HG03469 (cell line): ENCODE measurements at regions not wholly inside any gene's neighbourhood (a gene's known extent, or its start where the extent isn't known, plus 50 kb on each side); places are given as distances from the start of the nearest gene placed in this dataset.

Source experiments
- ATAC-seq: cut with Tn5 transposase; IDR thresholded peaks from one replicate; pipeline ENCODE4 v1.9.1; 2021; ENCODE audit warnings: mild to moderate bottlenecking, moderate library complexity, moderate number of reproducible peaks; ENCODE audit not compliant: unreplicated experiment

DNA sequence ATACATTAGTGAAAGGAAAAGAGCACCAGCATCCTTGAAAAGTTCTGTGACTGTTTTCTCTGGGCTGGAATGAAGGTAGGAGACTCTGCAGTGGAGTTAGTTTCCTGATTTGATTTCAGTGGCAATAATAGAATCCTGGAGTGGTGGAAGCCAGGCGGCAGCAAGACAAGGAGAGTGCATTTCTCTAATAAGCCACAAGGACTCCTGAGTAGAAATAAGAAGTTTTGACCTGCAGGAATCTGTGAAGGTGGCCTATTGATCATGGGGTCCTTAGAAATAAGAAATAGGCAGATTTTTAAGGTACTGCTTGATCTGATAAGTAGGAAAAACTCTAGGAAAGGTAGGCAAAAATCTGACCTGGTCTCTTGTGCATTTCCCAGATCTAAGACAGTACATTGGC lies 68.4 kb upstream of the ELOVL5 start:
- ATAC-seq: no peak

DNA sequence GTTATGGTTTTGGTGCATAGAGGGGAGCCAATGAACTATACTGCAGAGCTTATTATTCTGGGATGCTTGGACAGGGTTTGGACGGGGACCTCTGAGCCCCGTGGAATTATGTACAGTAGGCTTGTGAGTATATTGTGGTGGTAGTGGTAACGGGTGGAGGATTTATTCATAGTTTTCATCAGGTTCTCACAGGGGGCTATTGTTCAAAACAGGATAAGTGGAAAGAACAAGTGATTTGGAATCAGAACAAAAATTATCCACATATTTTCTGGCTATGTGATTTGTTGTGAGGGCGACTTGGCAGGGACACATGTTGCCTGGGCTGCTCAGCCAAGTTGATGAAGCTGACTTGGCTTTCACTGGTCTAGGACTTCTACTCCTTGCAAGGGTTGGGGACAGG lies 64.6 kb upstream of the ELOVL5 start:
- no peak for ATAC-seq

DNA sequence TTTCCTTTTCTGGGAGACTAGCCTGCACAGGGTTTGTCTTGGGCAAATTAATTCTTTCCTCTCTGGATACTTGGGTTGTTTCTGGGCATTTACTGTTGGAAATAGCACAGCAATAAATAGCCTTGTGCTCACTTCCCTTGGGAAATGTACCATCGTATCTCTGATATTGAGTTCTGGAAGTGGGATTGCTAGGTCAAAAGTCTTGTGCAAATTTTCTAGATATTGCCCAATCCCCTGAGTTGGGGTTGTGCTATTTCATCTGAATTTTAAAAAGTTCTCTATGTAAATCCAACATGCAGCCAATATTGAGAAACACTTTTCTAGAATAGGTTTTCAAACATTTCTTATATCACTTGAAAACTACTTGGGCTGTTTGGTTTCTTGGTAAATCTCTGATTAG lies 64.0 kb upstream of the ELOVL5 start:
- ATAC-seq: no peak

DNA sequence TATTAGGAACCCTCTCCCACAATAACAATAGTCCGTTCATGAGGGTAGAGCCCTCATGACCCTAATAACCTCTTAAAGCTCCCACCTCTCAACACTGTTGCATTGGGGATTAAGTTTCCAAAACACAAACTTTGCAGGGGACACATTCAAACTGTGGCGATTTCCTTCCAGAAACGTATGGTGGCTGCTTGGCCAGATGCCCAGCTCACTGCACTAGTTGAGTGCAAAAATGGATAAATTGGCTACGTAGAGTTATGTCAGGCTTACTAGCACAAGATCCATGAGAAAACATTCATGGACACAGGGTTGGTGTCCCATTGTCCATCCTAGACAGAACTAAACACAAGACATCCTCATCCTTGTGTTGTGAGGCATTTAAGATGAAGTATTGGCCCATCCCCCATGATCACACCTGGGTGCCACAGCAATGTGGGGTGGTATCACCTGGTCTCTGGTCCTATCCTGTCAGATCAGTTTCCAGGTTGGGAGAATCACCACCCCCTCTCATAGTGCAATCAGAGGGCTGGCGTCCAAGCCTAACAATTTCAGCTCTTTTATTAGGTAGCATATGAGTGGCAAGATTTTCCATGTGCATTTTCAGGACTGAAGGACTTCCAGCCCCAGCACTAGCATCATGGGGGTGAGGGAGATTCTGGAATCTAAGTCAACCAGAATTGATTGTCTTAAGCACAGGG lies 63.4 kb upstream of the ELOVL5 start:
- no peak for ATAC-seq

DNA sequence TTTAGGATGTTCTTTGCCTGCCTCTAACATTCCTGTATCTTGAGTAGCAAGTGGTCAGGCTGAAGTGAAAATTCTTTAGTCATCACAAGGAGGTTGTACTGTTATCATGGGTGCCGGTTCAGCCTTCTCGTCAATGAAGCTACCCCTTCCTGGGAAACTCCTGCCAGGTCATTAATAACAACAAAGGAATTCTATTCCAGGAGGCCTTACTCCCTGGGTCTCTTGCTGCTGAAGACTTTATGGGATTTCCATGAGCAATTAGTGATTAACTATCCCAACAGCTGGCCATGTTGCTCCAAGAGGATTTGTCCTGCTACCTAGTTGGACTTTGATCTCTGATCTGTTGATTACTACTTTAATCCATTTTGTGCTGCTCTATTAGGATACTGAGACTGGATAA lies 62.7 kb upstream of the ELOVL5 start:
- ATAC-seq: no peak

DNA sequence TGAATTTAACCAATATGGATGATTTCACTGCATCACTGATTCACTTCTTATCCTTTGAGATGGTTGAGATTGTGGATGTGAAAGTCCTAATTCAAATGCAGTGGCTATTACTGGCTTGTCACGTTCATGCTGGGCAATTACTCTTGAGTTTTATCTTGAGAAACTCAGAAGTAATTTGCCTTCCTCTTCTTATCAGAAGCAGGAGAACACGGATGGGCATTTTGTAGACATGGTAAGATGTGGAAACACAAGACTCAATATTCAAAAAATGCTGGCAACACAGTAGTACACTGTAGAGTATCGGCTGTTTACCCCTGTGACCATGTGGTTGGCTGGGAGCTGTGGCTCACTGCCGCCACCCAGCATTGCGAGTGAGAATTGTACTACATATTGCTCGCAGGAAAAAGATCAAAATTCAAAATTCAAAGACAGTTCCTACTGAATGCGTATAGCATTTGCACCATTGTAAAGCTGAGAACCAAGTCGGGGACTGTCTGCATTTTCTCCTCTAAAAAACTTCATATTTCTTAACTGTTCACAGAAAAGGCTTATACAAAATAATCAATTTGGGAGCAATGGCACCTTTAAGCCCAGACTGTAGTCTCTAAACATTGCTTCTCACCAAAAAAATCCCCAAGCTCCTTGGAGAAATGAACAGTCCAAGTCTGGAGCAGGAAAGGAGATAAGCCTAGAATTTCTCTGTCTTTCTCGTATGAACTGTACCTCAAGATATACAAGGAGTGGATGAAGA lies 61.9 kb upstream of the ELOVL5 start:
- peak; percentile 96 for ATAC-seq

DNA sequence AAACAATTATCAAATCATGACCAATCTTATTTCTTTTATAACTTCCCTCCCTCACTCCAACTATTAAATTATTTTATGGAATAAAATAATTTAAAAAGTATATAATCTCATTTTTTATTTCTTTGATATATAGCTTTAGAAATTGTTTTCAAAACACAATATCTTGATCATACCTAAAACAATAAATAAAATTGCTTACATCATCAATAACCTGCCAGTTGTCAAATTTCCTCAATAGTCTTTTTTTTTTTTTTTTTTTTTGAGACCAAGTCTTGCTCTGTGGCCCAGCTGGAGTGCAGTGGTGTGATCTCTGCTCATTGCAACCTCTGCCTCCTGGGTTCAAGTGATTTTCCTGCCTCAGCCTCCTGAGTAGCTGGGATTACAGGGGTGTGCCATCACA lies 60.1 kb upstream of the ELOVL5 start:
- ATAC-seq: no peak

DNA sequence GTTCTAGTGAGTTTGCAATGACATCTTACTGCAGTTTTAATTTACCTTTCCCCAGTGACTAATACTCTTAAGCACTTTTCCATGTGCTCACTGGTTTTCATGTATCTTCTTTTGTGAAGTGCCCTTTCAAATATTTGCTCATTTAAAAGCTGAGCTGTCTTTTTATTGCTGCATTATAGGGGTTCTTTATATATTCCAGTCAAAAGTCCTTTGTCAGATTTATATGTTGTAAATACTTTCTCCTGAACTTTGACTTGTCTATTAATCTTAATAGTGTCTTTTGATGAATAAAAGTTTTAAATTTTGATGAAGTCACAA lies 50.2 kb upstream of the ELOVL5 start:
- no peak for ATAC-seq

DNA sequence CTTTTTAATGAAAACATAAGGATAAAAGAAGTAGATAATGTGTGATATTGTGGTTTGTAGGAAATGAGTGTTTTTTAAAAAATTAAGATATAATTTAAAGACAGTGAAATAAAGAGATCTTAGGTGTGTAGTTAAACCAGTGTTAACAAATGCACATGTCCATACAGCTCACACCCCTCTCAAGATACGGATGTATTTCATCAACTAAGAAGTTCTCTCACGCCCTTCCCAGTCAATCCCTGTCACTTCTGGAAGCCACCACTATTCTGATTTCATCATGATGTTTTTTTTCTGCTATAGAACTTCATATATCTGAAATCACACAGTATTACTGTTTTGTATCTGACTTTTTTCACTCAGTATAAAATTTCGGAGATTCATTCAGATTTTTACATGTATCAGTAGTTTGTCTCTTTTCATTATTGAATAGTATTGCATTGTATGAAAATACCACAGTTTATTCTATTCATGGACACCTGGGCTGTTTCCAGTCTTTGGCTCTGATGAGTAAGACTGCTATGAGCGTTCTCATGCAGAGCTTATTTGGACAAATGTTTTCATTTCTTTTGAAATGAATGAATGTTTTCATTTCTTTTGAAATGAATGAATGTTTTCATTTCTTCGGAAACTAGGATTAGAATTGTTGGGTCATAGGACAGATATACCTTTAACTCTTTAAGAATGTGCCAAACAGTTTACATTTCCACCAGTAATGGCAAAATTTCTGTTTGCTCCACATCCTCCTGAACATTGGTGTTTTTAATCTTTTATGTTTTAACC lies 49.7 kb upstream of the ELOVL5 start:
- no peak for ATAC-seq
